Panc1 (cell line): ENCODE measurements at regions not wholly inside any gene's neighbourhood (a gene's known extent, or its start where the extent isn't known, plus 50 kb on each side); places are given as distances from the start of the nearest gene placed in this dataset.

Source experiments
- ATAC-seq: fragments of 200-7000 bp; cut with Tn5 transposase; 2 replicates; pipeline ENCODE4 v1.9.1; 2020; ENCODE audit warnings: mild to moderate bottlenecking, moderate library complexity
- BruUV-seq: library from RNA; stranded (reverse); fragments of 400-500 nt; replicated peaks from 2 replicates; lab custom pipeline; 2021; lab: Mats Ljungman, UMichigan
- CTCF ChIA-PET: fragments of 300-600 bp; sonication (Branson Sonifier 250); formaldehyde crosslinking; loops from one replicate; lab custom pipeline; 2022; ENCODE audit warnings: antibody characterized with exemption; lab: Charles Lee
- POLR2A ChIA-PET: fragments of 300-600 bp; sonication (Branson Sonifier 250); formaldehyde crosslinking; loops from one replicate; lab custom pipeline; 2022; ENCODE audit warnings: antibody characterized with exemption; lab: Charles Lee
- DNase-seq: peaks from one replicate; pipeline ENCODE4 v3.0.0-alpha.2; 2010; ENCODE audit warnings: low read depth, low spot score
- H3K27ac ChIP-seq: 2 replicates; pipeline ENCODE4 v1.5.1; 2011; ENCODE audit warnings: mild to moderate bottlenecking, low read length, inconsistent platforms
- H3K27me3 ChIP-seq: fragments of 200-500 bp; sonication (Bioruptor generic); 2 replicates; pipeline ENCODE4 v1.6.0; 2014; ENCODE audit warnings: low read length, inconsistent platforms; ENCODE audit not compliant: control insufficient read depth, insufficient read depth
- H3K36me3 ChIP-seq: fragments of 200-500 bp; sonication (Bioruptor generic); 2 replicates; pipeline ENCODE4 v1.5.1; 2014; ENCODE audit warnings: inconsistent platforms, mild to moderate bottlenecking, low read length, moderate library complexity; ENCODE audit not compliant: control insufficient read depth, insufficient read depth
- H3K4me1 ChIP-seq: 2 replicates; pipeline ENCODE4 v1.5.1; 2011; ENCODE audit warnings: inconsistent platforms, mild to moderate bottlenecking, low read length, moderate library complexity; ENCODE audit not compliant: control insufficient read depth, insufficient read depth
- H3K4me3 ChIP-seq, 2 experiments: 2 replicates each; pipeline ENCODE4 v1.5.1; 2011 to 2012; ENCODE audit warnings: low read depth in 2 of 2, low read length in 2 of 2, mild to moderate bottlenecking in 2 of 2, inconsistent platforms in 1 of 2, moderate library complexity in 1 of 2
- H3K9me3 ChIP-seq: fragments of 200-500 bp; sonication (Bioruptor generic); 2 replicates; pipeline ENCODE4 v1.5.1; 2014; ENCODE audit warnings: low read depth, mild to moderate bottlenecking, inconsistent platforms, low read length, moderate library complexity; ENCODE audit not compliant: control insufficient read depth, insufficient read depth
- POLR2AphosphoS5 ChIP-seq: IDR thresholded peaks from 2 replicates; pipeline ENCODE4 v1.6.1; 2012; ENCODE audit warnings: mild to moderate bottlenecking, low read depth, low read length, moderate library complexity
- SIN3A ChIP-seq: IDR thresholded peaks from 2 replicates; pipeline ENCODE4 v1.6.1; 2012; ENCODE audit warnings: low read depth, mild to moderate bottlenecking, low read length, moderate library complexity, borderline replicate concordance; ENCODE audit not compliant: insufficient read depth
- TCF7L2 ChIP-seq: IDR thresholded peaks from 2 replicates; pipeline ENCODE4 v1.6.1; 2011; ENCODE audit warnings: mild to moderate bottlenecking, low read depth, low read length, inconsistent platforms
- in situ Hi-C: cut with HindIII; loops from 2 replicates; pipeline ENCODE4 v1.10.0; 2016; ENCODE audit warnings: low sequenced_read_pairs, low pct_unique_long_range_greater_than_20kb
- intact Hi-C: fragments of 100-400 bp; cut with micrococcal nuclease; formaldehyde crosslinking; loops from one replicate; pipeline ENCODE4 v1.10.0; 2022; ENCODE audit not compliant: unreplicated experiment
- TF ChIP-seq, protein P1 (sequence below), 2 experiments: IDR thresholded peaks; 2 replicates each; pipeline ENCODE4 v1.6.1; 2011 to 2012; ENCODE audit warnings: low read depth in 2 of 2, control low read depth in 1 of 2, low read length in 1 of 2, mild to moderate bottlenecking in 1 of 2, moderate library complexity in 1 of 2; ENCODE audit not compliant: insufficient read depth in 1 of 2
- TF ChIP-seq, protein P2 (sequence below): fragments of 450-650 bp; IDR thresholded peaks from 2 replicates; pipeline ENCODE4 v1.5.1; 2017; ENCODE audit warnings: mild to moderate bottlenecking

DNA sequence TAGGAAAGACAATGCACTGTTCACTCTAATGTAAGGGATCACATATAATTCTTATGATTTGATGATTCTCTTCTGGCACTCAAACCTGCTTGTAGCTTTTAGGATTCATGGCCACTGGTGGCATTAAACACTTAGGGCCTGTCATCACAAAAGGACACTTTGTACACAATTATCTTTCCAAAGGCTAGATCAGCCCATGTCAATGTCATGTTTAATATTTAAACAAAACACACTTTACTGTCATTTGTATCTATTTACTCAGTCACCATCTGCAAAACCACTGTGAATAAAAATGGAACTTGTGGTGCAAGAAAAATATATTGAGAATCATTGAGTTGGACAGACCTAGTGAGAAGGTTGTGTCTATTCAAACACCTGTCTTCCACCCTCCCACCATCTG lies 83.6 kb upstream of the TTC29 start:
- Histone ChIP-seq H3K27ac (no peak overlapping the region), H3K27me3 (no peaks in the 10 kb centered on the region), H3K36me3 (no peaks in the 10 kb centered on the region), H3K4me3 (no peak overlapping the region), H3K4me1 (no peaks in the 10 kb centered on the region), H3K9me3 (no peaks in the 10 kb centered on the region)
- TF ChIP-seq, protein P1, sequence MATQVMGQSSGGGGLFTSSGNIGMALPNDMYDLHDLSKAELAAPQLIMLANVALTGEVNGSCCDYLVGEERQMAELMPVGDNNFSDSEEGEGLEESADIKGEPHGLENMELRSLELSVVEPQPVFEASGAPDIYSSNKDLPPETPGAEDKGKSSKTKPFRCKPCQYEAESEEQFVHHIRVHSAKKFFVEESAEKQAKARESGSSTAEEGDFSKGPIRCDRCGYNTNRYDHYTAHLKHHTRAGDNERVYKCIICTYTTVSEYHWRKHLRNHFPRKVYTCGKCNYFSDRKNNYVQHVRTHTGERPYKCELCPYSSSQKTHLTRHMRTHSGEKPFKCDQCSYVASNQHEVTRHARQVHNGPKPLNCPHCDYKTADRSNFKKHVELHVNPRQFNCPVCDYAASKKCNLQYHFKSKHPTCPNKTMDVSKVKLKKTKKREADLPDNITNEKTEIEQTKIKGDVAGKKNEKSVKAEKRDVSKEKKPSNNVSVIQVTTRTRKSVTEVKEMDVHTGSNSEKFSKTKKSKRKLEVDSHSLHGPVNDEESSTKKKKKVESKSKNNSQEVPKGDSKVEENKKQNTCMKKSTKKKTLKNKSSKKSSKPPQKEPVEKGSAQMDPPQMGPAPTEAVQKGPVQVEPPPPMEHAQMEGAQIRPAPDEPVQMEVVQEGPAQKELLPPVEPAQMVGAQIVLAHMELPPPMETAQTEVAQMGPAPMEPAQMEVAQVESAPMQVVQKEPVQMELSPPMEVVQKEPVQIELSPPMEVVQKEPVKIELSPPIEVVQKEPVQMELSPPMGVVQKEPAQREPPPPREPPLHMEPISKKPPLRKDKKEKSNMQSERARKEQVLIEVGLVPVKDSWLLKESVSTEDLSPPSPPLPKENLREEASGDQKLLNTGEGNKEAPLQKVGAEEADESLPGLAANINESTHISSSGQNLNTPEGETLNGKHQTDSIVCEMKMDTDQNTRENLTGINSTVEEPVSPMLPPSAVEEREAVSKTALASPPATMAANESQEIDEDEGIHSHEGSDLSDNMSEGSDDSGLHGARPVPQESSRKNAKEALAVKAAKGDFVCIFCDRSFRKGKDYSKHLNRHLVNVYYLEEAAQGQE (IDR thresholded peaks at IDR 0.05; ENCODE audit: insufficient read depth in 1 of 2, low read depth in 2 of 2, low read length in 1 of 2): no peak
- TF ChIP-seq SIN3A (no peak), TCF7L2 (no peak), POLR2AphosphoS5 (no peak)
- TF ChIP-seq, protein P2, sequence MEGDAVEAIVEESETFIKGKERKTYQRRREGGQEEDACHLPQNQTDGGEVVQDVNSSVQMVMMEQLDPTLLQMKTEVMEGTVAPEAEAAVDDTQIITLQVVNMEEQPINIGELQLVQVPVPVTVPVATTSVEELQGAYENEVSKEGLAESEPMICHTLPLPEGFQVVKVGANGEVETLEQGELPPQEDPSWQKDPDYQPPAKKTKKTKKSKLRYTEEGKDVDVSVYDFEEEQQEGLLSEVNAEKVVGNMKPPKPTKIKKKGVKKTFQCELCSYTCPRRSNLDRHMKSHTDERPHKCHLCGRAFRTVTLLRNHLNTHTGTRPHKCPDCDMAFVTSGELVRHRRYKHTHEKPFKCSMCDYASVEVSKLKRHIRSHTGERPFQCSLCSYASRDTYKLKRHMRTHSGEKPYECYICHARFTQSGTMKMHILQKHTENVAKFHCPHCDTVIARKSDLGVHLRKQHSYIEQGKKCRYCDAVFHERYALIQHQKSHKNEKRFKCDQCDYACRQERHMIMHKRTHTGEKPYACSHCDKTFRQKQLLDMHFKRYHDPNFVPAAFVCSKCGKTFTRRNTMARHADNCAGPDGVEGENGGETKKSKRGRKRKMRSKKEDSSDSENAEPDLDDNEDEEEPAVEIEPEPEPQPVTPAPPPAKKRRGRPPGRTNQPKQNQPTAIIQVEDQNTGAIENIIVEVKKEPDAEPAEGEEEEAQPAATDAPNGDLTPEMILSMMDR: no peak
- POLR2A ChIA-PET: no interaction called here
- intact Hi-C loops (no loop called here), in situ Hi-C loops (no loop called here)
- CTCF ChIA-PET: no interaction called here
- ATAC-seq (no peak), DNase-seq (no peak)
- no TSS peak for BruUV-seq

DNA sequence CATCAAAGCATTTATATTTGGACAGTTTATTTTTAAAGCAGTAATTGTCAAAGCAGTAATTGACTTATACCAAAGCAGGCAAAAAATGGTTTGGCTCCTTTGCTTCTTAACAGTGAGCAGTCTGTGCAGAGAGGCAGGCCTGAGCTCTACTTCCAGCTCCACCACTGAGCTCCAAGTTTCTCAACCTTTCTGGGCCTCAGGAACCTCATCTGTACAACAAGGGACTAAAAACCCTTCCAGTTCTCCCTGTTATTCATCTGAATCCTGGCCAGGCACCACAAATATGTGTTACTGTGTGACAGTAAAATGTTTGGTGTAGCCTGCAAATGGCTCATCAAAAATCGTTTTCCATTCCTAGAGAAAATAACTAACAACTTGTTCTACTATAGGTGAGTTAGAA lies 88.7 kb upstream of the TTC29 start:
- ChIA-PET CTCF (no interaction called here), POLR2A (no interaction called here)
- Histone ChIP-seq H3K27me3 (no peaks in the 10 kb centered on the region; the same call in 1 of the 2 replicates), H3K4me1 (no peaks in the 10 kb centered on the region), H3K36me3 (no peaks in the 10 kb centered on the region), H3K9me3 (no peaks in the 10 kb centered on the region), H3K4me3 (no peak overlapping the region), H3K27ac (no peak overlapping the region)
- intact Hi-C loops (no loop called here), in situ Hi-C loops (no loop called here)
- TF ChIP-seq POLR2AphosphoS5 (no peak), SIN3A (no peak), TCF7L2 (no peak)
- TF ChIP-seq, protein P1 (IDR thresholded peaks at IDR 0.05; ENCODE audit: insufficient read depth in 1 of 2, low read depth in 2 of 2, low read length in 1 of 2): no peak
- TF ChIP-seq, protein P2: no peak
- DNase-seq (no peak), ATAC-seq (no peak)
- no TSS peak for BruUV-seq
